ENCODE measurements at regions not wholly inside any gene's neighbourhood (a gene's known extent, or its start where the extent isn't known, plus 50 kb on each side); places are given as distances from the start of the nearest gene placed in this dataset.
"Not testable (repeated sequence)": the region's sequence is repeated elsewhere in the genome, so short reads cannot be mapped to it uniquely, and the experiment has no call there.

GRCh38 chrX:20711366-20711765 lies 444.7 kb upstream of the RPS6KA3 start:
- no peak for DNase-seq

GRCh38 chrX:20693078-20693477 lies 426.4 kb upstream of the RPS6KA3 start:
- no peak for DNase-seq

- no peak for DNase-seq
Observed at GRCh38 chrX:20686256-20686655, 419.5 kb upstream of the RPS6KA3 start.

GRCh38 chrX:20685652-20686051 lies 418.9 kb upstream of the RPS6KA3 start:
- DNase-seq, result no peak

GRCh38 chrX:20681683-20682082 lies 415.0 kb upstream of the RPS6KA3 start:
- DNase-seq, result no peak

- no peak for DNase-seq
Observed at GRCh38 chrX:20680998-20681397, 414.3 kb upstream of the RPS6KA3 start.

- DNase-seq, result no peak
Observed at GRCh38 chrX:20672476-20672875, 405.8 kb upstream of the RPS6KA3 start.

- not testable (repeated sequence) for DNase-seq
Observed at GRCh38 chrX:20671746-20672145, 405.0 kb upstream of the RPS6KA3 start.

- no peak for DNase-seq
Observed at GRCh38 chrX:20670611-20671010, 403.9 kb upstream of the RPS6KA3 start.

- DNase-seq, result no peak
Observed at GRCh38 chrX:20668550-20668949, 401.8 kb upstream of the RPS6KA3 start.

GRCh38 chrX:20666331-20666730 lies 399.6 kb upstream of the RPS6KA3 start:
- DNase-seq, result no peak

- no peak for DNase-seq
Observed at GRCh38 chrX:20665481-20665880, 398.8 kb upstream of the RPS6KA3 start.

GRCh38 chrX:20664774-20665173 lies 398.1 kb upstream of the RPS6KA3 start:
- DNase-seq, result no peak

- no peak for DNase-seq
Observed at GRCh38 chrX:20664131-20664530, 397.4 kb upstream of the RPS6KA3 start.

GRCh38 chrX:20663336-20663735 lies 396.6 kb upstream of the RPS6KA3 start:
- no peak for DNase-seq

GRCh38 chrX:20656721-20657120 lies 390.0 kb upstream of the RPS6KA3 start:
- no peak for DNase-seq

GRCh38 chrX:20654596-20655106 lies 387.9 kb upstream of the RPS6KA3 start:
- DNase-seq, result no peak

- DNase-seq, result no peak
Observed at GRCh38 chrX:20653070-20653469, 386.4 kb upstream of the RPS6KA3 start.

GRCh38 chrX:20641954-20642353 lies 375.2 kb upstream of the RPS6KA3 start:
- DNase-seq, result no peak

- DNase-seq, result no peak
Observed at GRCh38 chrX:20639115-20639514, 372.4 kb upstream of the RPS6KA3 start.

GRCh38 chrX:20637351-20637750 lies 370.6 kb upstream of the RPS6KA3 start:
- DNase-seq, result no peak

GRCh38 chrX:20633451-20633850 lies 366.7 kb upstream of the RPS6KA3 start:
- no peak for DNase-seq

- no peak for DNase-seq
Observed at GRCh38 chrX:20623448-20623847, 356.7 kb upstream of the RPS6KA3 start.

- no peak for DNase-seq
Observed at GRCh38 chrX:20620306-20620705, 353.6 kb upstream of the RPS6KA3 start.

GRCh38 chrX:20609916-20610415 lies 343.3 kb upstream of the RPS6KA3 start:
- DNase-seq, result no peak

- DNase-seq, result no peak
Observed at GRCh38 chrX:20606831-20607230, 340.1 kb upstream of the RPS6KA3 start.
